GM21390 (cell line): ENCODE measurements at regions not wholly inside any gene's neighbourhood (a gene's known extent, or its start where the extent isn't known, plus 50 kb on each side); places are given as distances from the start of the nearest gene placed in this dataset.
A peak's percentile ranks its signal among the peaks of the same experiment; 100 is the strongest.

Source experiments
- ATAC-seq: cut with Tn5 transposase; IDR thresholded peaks from one replicate; pipeline ENCODE4 v1.9.1; 2021; ENCODE audit not compliant: unreplicated experiment

- no peak for ATAC-seq
Measured at GRCh38 chr10:4538016-4538415, 288.0 kb upstream of the AKR1E2 start.

GRCh38 chr10:4535521-4535920 is 290.5 kb upstream of the AKR1E2 start:
- ATAC-seq = no peak

DNA sequence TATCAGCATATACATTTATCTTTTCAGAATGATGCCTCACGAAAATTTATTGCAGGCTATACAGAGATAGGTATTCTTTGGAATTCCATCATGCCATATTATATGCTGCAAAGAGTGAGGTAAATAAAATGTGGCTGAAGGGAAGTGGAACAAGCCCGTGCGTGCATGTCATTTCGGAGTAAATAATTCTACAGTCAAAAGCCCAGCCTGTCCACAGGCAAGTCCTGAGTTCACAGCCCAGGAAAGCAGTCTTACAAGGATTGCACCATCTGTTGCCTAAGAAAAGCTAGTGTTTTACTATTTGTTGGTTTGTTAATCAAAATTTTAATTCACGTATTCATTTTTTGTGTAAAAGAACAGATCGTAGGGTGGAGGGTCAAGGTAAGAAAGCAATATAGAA is 292.4 kb upstream of the AKR1E2 start:
- ATAC-seq = no peak

- no peak for ATAC-seq
Measured at GRCh38 chr10:4532976-4533375, 293.0 kb upstream of the AKR1E2 start.

GRCh38 chr10:4532467-4532866 is 293.5 kb upstream of the AKR1E2 start:
- no peak for ATAC-seq

DNA sequence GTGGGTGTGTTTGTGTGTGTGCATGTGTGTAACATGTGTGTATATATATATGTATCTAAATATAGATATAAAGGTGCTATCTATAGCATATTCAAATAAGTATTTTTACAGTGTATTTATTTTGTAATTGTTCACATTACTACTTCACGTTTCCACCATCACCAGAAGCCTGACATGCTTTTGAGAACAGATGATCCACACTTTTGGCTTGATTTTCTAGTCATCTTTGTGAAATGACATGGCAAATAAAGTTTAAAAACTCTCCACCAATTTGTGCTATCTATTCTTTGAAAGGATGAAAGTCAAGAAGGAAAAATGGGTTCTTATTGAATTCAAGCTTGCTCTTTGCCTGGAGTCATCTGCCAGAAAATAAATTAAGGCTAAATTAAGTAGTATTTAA is 294.0 kb upstream of the AKR1E2 start:
- no peak for ATAC-seq

DNA sequence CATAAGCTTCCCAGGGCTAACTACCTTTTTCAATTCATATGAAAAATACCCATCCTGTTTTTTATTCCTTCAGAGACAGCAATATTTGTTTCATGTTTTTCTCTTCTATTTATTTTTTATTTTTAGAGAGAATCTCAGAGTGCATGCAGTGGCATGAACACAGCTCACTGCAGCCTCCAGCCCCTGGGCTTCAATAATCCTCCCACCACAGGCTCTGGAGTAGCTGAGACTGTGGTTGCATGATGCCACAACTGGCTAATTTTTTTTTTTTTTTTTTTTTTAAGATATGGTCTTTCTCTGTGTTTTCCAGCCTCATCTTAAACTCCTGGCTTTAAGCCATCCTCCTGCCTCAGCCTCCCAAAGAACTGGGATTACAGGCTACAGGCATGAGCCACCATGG is 296.7 kb upstream of the AKR1E2 start:
- ATAC-seq = no peak

GRCh38 chr10:4527281-4527970 is 298.6 kb upstream of the AKR1E2 start:
- ATAC-seq = no peak

DNA sequence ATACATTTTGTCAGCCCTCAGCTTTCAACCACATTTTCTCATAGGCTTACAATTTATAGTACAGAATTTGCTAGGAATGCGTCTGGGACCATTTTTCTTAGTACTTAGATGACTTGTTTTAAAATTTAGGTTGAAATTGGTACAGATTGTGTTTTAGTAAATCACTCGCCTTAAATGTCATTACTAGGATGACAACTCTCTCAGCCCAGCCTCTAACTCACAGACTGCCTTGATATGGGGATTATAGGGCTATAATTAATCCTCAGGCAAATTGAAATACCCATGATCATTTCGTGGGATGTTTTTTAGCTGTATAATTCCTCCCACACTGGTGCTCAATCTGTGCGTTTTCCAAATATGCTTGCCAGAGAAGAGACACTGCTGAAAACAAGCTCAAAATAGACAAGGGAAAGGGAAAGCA is 299.7 kb upstream of the AKR1E2 start:
- no peak for ATAC-seq

DNA sequence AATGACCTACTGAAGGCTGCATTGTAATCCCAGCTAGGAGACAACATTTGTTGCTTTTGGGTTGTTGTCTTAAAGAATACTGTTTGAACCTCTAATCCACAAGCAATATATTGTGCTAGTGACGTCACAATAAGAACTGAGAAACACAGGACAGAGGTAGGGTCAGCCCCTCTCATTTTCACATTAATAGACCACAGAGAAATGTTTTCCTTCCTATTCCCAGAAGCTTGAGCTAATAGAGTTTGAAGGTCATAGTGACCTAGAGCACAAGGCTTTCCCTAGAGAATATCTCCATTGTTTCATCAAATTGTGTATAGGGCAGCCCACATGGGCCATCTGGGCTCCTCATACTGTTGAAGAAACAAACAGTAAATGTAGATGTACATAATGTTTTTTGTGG is 300.9 kb upstream of the AKR1E2 start:
- ATAC-seq = no peak

- peak; percentile 87 for ATAC-seq
Measured at GRCh38 chr10:4522296-4523000, 303.6 kb upstream of the AKR1E2 start.

- no peak for ATAC-seq
Measured at GRCh38 chr10:4519658-4520402, 306.2 kb upstream of the AKR1E2 start.

GRCh38 chr10:4517746-4518145 is 308.3 kb upstream of the AKR1E2 start:
- ATAC-seq = no peak

GRCh38 chr10:4515721-4516120 is 310.3 kb upstream of the AKR1E2 start:
- ATAC-seq = no peak

GRCh38 chr10:4514445-4515108 is 311.4 kb upstream of the AKR1E2 start:
- peak; percentile 85 for ATAC-seq

DNA sequence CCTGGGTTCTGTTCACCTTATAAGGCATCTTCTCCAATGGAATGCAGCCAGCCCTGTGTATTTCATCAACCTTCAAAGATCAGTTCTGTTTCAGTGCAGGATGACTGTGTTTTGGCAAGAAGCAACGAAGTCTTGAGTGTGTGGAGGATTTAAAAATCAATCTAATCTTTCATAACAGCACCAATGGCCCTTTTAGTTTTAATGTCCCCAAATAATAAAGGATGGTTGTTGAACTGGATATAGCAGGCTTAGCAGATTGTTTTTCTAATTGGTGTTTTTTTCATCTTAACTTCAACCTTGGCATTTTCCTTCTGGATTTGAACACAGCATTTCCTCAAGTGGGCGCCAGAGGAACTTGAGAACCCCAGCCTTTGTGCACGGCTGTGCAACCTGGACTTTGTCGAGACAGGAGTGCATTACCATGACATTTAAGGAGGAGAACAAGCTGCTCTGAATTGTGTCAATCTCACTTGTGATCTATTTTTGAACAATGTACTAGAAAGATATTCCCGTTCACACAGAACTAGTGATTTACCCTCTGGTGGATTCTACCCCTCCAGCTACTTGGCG is 313.3 kb upstream of the AKR1E2 start:
- no peak for ATAC-seq

DNA sequence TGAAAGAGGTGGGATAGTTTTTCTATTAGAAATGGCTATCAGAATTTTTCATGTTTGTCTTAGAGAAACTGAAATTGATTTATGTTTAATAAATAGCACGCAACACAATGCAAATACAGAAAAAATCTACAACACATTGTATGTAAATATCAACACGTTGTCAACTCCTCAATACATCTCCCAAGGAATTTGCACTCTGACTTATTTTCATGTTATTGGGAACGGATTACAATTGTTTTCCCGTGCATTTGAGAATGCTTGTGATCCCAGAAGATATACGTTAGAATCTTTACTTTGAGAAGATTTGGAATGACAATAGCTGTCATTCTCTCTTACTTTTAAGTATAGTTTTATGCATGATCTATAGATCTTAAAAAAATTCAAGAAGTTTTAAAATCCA is 313.8 kb upstream of the AKR1E2 start:
- no peak for ATAC-seq

GRCh38 chr10:4511509-4511908 is 314.5 kb upstream of the AKR1E2 start:
- no peak for ATAC-seq

- no peak for ATAC-seq
Measured at GRCh38 chr10:4509405-4509804, 316.6 kb upstream of the AKR1E2 start.

- ATAC-seq = no peak
Measured at GRCh38 chr10:4506095-4506494, 319.9 kb upstream of the AKR1E2 start.

GRCh38 chr10:4504550-4504949 is 321.5 kb upstream of the AKR1E2 start:
- ATAC-seq = no peak
